ENCODE measurements at regions not wholly inside any gene's neighbourhood (a gene's known extent, or its start where the extent isn't known, plus 50 kb on each side); places are given as distances from the start of the nearest gene placed in this dataset.

- H3K9ac ChIP-seq (ENCODE audit: insufficient read depth, low read depth, low read length): no peak overlapping the region
- no TSS peak for BruUV-seq (replicated peaks)
- H3K36me3 ChIP-seq (replicated peaks in 1 of 2; ENCODE audit: control insufficient read depth in 1 of 2, insufficient read depth in 2 of 2, low read length in 2 of 2): no peaks in the 10 kb centered on the region
- H4K20me1 ChIP-seq (ENCODE audit: insufficient read depth, low read length): no peaks in the 10 kb centered on the region
- ChIA-PET POLR2A (no interaction called here), CTCF (ENCODE audit: low intra/inter-chr PET ratio, low total read pairs) (no interaction called here)
- intact Hi-C loops (cut with micrococcal nuclease; ENCODE audit: unreplicated experiment): no loop called here
- DNase-seq (ENCODE audit: low spot score): no peak
- FAIRE-seq: no peak
- H3K4me3 ChIP-seq (replicated peaks in 1 of 3; ENCODE audit: insufficient read depth in 1 of 3, low read depth in 2 of 3, low read length in 3 of 3): no peak overlapping the region
- 0% methylated on average over 1 of the region's 1 CpG for WGBS (ENCODE audit: low lambda C conversion rate)
- H3K9me3 ChIP-seq (ENCODE audit: low read length): no peaks in the 10 kb centered on the region
- no peaks in the 10 kb centered on the region for H3K4me1 ChIP-seq (ENCODE audit: insufficient read depth, low read length)
- no peak for ATAC-seq
- no peak overlapping the region for H3K27ac ChIP-seq (ENCODE audit: extremely low read length, insufficient read depth, low read length)
- TF ChIP-seq ZBTB3 (CRISPR knock-in tag; IDR thresholded peaks at IDR 0.05; ENCODE audit: borderline replicate concordance, low read depth) (no peak), ZSCAN25 (CRISPR knock-in tag; IDR thresholded peaks at IDR 0.05) (no peak), TRIM22 (IDR thresholded peaks at IDR 0.05) (no peak), ZNF749 (CRISPR knock-in tag; IDR thresholded peaks at IDR 0.05; ENCODE audit: borderline replicate concordance) (no peak), SMAD3 (CRISPR knock-in tag; IDR thresholded peaks at IDR 0.05) (no peak), SP1 (IDR thresholded peaks at IDR 0.05) (no peak), SP1 (CRISPR knock-in tag; IDR thresholded peaks at IDR 0.05) (no peak), BRD4 (CRISPR knock-in tag; IDR thresholded peaks at IDR 0.05) (no peak), HDAC6 (IDR thresholded peaks at IDR 0.05; ENCODE audit: low read depth, low read length) (no peak), ZNF17 (CRISPR knock-in tag; IDR thresholded peaks at IDR 0.05) (no peak), FOXK2 (IDR thresholded peaks at IDR 0.05) (no peak), GLMP (CRISPR knock-in tag; IDR thresholded peaks at IDR 0.05; ENCODE audit: borderline replicate concordance) (no peak), TGIF2 (CRISPR knock-in tag; IDR thresholded peaks at IDR 0.05) (no peak)
- H3K27me3 ChIP-seq (ENCODE audit: control insufficient read depth in 1 of 2, insufficient read depth in 2 of 2, low read length in 2 of 2): no peaks in the 10 kb centered on the region; a peak in 2 of 5 replicates
- no peaks in the 10 kb centered on the region for H3K79me2 ChIP-seq (ENCODE audit: insufficient read depth, low read length)
- no peak overlapping the region for H3K4me2 ChIP-seq (ENCODE audit: low read depth, low read length)
- no peak overlapping the region for H2AFZ ChIP-seq (ENCODE audit: low read length)
- in situ Hi-C loops (cut with HindIII; ENCODE audit: extremely low pct_ligation_motif_present, low pct_unique_long_range_greater_than_20kb): no loop called here
Measured at GRCh38 chr6:105501826-105502344, 99.0 kb upstream of the PREP start.
